ENCODE measurements at regions not wholly inside any gene's neighbourhood (a gene's known extent, or its start where the extent isn't known, plus 50 kb on each side); places are given as distances from the start of the nearest gene placed in this dataset.
"Not testable (repeated sequence)": the region's sequence is repeated elsewhere in the genome, so short reads cannot be mapped to it uniquely, and the experiment has no call there.

DNA sequence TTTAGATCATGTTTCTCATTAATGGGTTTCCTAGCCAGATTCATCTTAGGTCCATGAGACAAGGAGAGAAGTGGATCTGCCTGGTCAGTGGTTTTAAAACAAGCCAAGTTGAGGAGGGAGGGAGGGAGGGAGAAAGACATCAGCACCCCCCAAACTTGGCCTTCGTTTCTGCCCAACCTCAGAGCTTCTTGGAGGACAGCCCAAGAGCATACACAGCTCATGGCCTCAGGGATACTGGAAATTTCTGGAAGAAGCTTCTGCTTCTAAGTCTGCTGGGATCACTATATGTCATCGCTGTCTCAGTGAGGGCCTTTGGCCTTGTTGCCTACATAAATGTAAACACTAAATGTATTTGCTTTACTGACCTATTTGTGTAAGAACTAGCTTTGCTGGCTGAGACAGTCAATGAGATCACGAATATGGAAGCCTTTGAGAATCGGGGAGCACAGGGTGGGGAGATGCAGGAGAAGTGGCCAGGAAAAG is 375.1 kb downstream of the BUD13 start:
- no peak for DNase-seq

DNA sequence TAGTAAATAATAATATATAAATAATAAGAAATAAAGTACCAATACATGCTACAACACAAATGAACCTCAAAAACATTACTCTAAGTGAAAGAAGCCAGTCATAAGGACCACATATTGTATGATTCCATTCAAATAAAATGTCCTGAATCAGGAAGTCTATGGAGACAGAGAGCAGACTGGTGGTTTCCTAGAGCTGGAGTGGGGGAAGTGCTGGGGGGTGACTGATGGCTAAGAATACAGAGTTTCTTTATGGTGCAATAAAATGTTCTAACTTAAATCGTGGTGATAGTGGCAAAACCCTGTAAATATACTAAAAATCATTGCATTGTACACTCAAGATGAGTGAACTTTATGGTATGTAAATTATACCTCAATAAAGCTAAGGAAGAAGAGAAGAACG is 376.5 kb downstream of the BUD13 start:
- DNase-seq: no peak

- DNase-seq: no peak
Observed at GRCh38 chr11:116394022-116394421, 378.8 kb downstream of the BUD13 start.

DNA sequence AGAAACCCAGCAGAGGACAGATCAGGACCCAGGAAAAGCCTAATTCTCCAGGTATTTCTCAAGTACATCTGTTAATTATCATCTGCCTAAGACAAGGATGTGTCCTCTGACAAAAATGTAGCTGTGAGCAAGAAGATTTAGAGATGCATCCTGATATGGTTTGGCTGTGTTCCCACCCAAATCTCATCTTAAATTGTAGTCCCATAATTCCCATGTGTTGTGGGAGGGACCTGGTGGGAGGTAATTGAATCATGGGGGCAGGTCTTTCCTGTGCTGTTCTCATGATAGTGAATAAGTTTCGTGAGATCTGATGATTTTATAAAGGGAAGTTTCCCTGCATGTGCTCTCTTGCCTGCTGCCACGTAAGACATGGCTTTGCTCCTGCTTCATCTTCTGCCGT is 381.8 kb downstream of the BUD13 start:
- no peak for DNase-seq

GRCh38 chr11:116388146-116388545 is 384.6 kb downstream of the BUD13 start:
- no peak for DNase-seq

DNA sequence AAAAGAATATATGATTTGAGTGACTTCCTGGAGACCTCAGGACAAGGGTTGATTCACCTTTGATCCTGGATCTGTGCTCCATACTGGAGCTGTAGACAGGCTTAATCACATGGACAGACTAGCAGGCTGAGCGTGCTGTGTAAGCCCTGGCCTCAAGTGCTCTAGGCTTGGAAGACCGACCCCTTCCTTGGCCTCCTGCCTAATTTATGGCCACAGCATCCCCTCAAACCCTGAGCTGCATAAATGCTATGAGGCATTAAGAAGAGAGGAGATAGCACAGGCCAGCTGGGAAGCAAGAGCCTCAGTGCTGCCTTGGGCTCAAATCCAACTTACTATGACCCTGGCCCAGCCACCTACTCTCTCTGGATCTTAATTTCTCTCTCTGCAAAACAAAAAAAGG is 385.1 kb downstream of the BUD13 start:
- DNase-seq: no peak

GRCh38 chr11:116386118-116386699 is 386.6 kb downstream of the BUD13 start:
- DNase-seq: no peak

GRCh38 chr11:116384876-116385275 is 387.9 kb downstream of the BUD13 start:
- no peak for DNase-seq

GRCh38 chr11:116384407-116384806 is 388.4 kb downstream of the BUD13 start:
- DNase-seq: no peak

- peak; percentile 70 for DNase-seq
Observed at GRCh38 chr11:116379185-116379828, 393.5 kb downstream of the BUD13 start.

DNA sequence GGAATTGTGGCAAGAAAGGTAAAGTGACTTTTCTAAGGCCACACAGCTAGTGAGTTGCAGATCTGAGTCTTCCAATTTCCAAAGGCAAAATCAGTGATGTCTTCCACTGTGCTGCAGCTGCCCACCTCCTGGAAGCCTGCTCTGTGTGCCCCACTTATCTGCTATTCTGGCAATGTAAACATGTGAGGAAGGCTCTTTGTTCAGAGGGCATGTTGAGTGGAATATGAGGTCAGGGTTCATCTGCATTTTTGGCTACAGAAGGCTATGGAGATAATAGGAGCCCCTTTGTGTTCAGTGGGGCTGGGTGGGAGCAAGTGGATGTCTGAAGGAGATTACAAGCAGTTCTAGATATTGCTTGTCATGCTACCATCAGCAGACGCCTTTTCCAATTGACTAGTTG is 396.2 kb downstream of the BUD13 start:
- no peak for DNase-seq

- DNase-seq: no peak
Observed at GRCh38 chr11:116376054-116376453, 396.7 kb downstream of the BUD13 start.

GRCh38 chr11:116375221-116375620 is 397.6 kb downstream of the BUD13 start:
- no peak for DNase-seq

DNA sequence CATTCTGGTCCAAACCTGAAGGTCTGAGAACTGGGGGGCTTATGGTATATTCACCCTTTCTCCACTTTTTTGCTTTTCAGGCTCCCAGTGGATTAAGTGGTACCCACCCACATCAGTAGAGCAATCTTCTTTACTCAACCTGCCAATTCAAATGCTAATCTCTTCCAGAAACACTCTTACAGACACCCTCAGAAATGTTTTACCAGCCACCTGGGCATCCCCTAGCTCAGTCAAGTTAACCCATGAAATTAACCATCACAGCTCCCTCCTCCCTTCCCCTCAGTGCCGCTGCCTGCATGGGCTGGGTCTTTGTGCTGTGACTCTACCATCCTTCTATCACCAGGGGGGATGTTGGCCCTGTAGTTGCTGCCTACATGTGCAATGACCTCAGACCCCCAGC is 398.7 kb downstream of the BUD13 start:
- DNase-seq: no peak

DNA sequence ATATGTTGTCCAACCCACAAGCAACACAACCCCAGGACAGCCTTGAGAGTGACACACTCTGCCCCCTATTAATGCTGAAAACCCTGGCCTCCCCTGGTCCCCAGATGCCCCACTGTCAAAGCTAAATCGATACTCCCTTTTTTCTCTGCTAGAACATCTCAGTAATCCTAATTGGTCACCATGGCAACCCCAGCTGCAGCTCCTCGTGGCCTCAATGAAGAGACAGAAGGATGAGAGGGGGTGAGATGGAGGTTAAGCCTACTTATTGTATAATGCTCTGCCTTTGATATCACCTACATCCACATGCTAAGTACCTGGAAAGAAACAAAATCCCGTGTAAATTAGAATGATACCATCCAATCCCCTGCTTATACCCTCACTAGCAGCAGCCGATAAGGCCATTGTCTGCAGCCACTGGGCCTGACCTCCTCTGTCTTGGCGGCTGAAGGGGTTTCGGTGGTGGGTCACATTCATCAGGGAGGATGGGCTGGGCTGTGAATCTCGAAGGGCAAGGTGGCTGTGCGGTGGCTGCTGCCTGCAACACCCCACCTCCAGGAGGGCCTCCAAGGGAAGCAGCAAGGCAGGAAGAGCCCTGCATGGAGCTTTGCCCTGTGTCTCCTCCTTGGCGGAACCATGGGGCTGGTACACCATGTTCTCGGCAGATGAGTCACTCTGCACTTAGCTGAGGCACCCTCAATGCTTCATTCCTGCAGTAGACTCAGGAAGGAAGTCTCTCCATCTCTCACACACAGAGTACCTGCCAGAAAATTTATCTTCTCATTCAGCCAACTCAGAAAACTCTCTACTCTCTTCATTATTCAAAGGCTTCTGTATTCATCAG is 399.5 kb downstream of the BUD13 start:
- DNase-seq: no peak

DNA sequence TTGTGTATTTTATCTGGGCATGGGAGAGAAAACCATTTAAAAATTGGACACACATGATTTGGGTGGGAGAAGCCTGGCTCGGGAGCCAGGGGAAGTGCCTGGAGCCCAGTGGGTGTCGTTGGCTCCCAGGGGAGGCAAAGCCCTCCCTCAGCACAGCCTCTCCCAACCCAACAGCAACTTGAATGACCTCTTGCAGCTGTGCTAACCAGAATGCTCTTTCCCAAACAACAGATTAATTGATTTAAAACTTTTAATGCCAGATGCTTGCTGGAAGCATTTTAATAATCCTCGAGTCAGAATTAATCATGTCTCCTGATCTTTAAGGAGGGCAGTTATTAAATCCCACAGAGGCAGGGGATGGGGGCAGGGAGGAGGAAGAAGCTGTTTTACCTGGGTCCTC is 401.6 kb downstream of the BUD13 start:
- DNase-seq: no peak

DNA sequence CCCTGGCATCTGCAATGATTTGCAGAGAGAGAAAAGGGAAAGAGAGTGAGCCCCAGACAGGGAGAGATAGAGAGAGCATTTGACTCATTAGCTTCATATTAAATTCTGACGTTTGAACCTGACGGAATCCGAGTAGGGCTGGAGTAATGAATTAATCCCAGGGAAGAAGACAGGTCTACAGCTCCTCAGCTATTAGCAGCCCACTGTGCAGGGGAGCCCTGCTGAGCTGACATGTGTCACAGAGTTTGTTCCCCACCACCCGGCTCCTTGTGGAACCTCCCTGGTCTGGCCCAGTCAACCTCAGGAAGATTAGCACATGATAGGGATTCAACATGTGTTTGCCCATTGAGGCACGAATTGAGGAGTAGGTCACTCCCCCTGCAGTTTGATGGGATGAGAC is 404.0 kb downstream of the BUD13 start:
- no peak for DNase-seq

DNA sequence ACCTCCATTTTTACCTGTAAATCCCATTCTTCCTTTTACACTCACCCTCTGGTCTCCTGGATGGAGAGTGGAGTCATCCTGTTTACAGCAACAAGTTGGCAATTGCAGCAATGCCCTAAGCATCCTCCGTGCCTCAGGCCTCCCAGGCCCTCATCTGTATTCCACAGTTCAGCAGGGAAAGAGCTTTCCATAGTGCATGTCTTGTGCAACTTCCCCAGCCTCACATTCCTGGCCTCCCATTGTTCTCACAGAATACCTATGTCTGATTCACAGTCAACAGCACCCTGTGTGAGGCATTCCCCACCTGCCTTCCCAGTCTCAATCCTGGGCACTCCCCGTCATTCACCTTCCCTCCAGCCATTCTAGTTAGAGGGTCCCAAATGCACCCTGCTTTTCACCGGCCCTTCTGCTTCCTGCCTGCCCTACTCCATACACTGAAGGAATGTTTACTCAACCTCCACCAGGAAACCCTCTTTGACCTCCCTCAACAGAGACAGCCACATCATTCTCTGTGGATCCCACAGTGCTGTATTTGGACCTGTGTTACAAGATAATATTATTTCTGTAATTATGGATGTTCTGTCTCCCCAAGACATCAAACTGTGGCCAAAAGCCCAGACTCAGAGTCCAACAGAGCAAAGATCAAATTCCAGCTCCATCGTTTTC is 405.7 kb downstream of the BUD13 start:
- no peak for DNase-seq

DNA sequence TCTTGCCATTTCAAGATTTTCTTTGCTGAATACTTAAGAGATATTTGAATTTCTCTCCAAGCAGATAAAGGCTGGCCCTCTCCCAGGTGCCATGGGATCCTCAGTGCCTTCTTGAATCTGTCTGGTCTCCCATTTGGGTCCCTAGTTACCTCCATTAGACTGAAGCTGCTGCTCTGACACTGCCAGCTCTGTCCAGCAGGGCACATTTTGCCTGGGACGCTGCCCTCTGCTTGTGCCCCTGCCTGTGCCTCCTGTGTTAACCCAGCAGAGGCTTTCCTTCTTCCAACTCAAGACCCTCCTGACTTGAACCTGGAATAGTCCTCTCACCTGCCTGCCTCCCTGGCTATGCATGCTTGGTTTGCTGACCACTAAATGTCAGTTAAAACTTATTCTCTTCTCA is 406.3 kb downstream of the BUD13 start:
- no peak for DNase-seq

DNA sequence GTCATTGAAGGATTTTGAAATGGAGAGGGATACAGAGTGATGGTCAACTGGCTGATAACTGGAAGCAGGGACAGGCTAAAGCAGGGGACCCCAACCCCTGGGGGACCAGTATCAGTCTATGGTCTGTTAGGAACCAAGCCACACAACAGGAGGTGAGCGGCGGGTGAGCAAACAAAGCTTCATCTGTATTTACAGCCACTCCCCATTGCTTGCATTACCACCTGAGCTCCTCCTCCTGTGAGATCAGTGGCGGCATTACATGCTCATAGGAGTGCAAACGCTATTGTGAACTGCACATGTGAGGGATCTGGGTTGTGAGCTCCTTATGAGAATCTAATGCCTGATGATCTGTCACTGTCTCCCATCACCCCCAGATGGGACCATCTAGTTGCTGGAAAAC is 407.9 kb downstream of the BUD13 start:
- not testable (repeated sequence) for DNase-seq

DNA sequence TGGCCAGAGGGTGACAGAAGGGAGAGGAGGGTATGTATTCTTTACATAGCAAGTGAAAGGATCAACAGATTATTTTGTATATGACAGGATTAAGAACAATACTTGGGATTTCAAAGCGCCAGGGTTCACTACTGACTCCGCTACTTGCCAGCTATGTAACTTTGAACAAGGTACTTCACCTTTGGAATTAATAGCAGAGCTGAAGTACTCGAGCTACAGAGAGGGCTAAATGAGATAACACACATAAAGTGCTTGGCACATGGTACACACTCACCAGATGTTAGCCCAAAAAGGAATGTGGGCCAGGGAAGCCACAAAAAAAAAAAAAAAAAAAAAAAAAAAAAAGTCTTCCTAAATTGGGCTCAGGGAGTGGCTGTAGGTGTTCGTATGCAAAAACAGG is 408.4 kb downstream of the BUD13 start:
- DNase-seq: no peak

- DNase-seq: no peak
Observed at GRCh38 chr11:116360221-116360941, 412.4 kb downstream of the BUD13 start.

All from RPMI8226 (cell line).